VCaP (cell line): ENCODE measurements at regions not wholly inside any gene's neighbourhood (a gene's known extent, or its start where the extent isn't known, plus 50 kb on each side); places are given as distances from the start of the nearest gene placed in this dataset.

ENCODE experiments used
- H3K27ac ChIP-seq: fragments of 450-650 bp; 2 replicates; pipeline ENCODE4 v1.5.1; 2017
- CTCF ChIP-seq: fragments of 450-650 bp; conservative IDR thresholded peaks from 2 replicates; pipeline ENCODE4 v1.5.1; 2017; ENCODE audit warnings: mild to moderate bottlenecking, moderate library complexity

GRCh38 chr1:11388617-11389016, 90.3 kb upstream of the DISP3 start:
- TF ChIP-seq CTCF: no peak
- H3K27ac ChIP-seq: no peak overlapping the region

GRCh38 chr1:11391327-11391726, 87.6 kb upstream of the DISP3 start:
- TF ChIP-seq CTCF: no peak
- H3K27ac ChIP-seq: no peak overlapping the region

- no peak for TF ChIP-seq CTCF
- no peak overlapping the region for H3K27ac ChIP-seq
These were observed 87.1 kb upstream of the DISP3 start for GRCh38 chr1:11391886-11392285.

GRCh38 chr1:11394592-11395245, 84.2 kb upstream of the DISP3 start:
- no peak for TF ChIP-seq CTCF
- H3K27ac ChIP-seq: no peak overlapping the region

- no peak for TF ChIP-seq CTCF
- H3K27ac ChIP-seq: no peak overlapping the region
These were observed 83.3 kb upstream of the DISP3 start for GRCh38 chr1:11395616-11396015.

- H3K27ac ChIP-seq: no peak overlapping the region
- no peak for TF ChIP-seq CTCF
These were observed 81.6 kb upstream of the DISP3 start for GRCh38 chr1:11397151-11397901.

GRCh38 chr1:11399250-11399649, 79.7 kb upstream of the DISP3 start:
- no peak for TF ChIP-seq CTCF
- no peak overlapping the region for H3K27ac ChIP-seq
